Ishikawa (cell line): ENCODE measurements at regions not wholly inside any gene's neighbourhood (a gene's known extent, or its start where the extent isn't known, plus 50 kb on each side); places are given as distances from the start of the nearest gene placed in this dataset.

ENCODE experiments used
- CEBPB ChIP-seq: IDR thresholded peaks from 2 replicates; pipeline ENCODE4 v1.6.1; 2012
- CREB1 ChIP-seq: IDR thresholded peaks from 2 replicates; pipeline ENCODE4 v1.6.1; 2012; ENCODE audit warnings: low read depth
- EP300 ChIP-seq: IDR thresholded peaks from 2 replicates; pipeline ENCODE4 v1.6.1; 2012; ENCODE audit warnings: borderline replicate concordance
- NFIC ChIP-seq: IDR thresholded peaks from 2 replicates; pipeline ENCODE4 v1.6.1; 2012
- RAD21 ChIP-seq: IDR thresholded peaks from 2 replicates; pipeline ENCODE4 v1.6.1; 2012; ENCODE audit warnings: low read depth
- REST ChIP-seq: IDR thresholded peaks from 2 replicates; pipeline ENCODE4 v1.6.1; 2012; ENCODE audit warnings: low read depth, mild to moderate bottlenecking
- TAF1 ChIP-seq: IDR thresholded peaks from 2 replicates; pipeline ENCODE4 v1.6.1; 2012; ENCODE audit warnings: low read depth, mild to moderate bottlenecking
- TCF12 ChIP-seq: IDR thresholded peaks from 2 replicates; pipeline ENCODE4 v1.6.1; 2012; ENCODE audit warnings: low read depth
- TEAD4 ChIP-seq: IDR thresholded peaks from 2 replicates; pipeline ENCODE4 v1.6.1; 2012
- YY1 ChIP-seq: IDR thresholded peaks from 2 replicates; pipeline ENCODE4 v1.6.1; 2012; ENCODE audit warnings: low read depth
- TF ChIP-seq, protein P1 (sequence below): IDR thresholded peaks from 2 replicates; pipeline ENCODE4 v1.6.1; 2012

- TF ChIP-seq, protein P1, sequence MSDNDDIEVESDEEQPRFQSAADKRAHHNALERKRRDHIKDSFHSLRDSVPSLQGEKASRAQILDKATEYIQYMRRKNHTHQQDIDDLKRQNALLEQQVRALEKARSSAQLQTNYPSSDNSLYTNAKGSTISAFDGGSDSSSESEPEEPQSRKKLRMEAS = no peak
- TF ChIP-seq TEAD4 (no peak), CEBPB (no peak), EP300 (no peak), REST (no peak), TAF1 (no peak), CREB1 (no peak), RAD21 (no peak), NFIC (no peak), YY1 (no peak), TCF12 (no peak)
Measured at GRCh38 chr5:164341056-164341619, 835.7 kb downstream of the MAT2B start.
